Smooth muscle cell of the brain vasculature (primary cell): ENCODE measurements at regions not wholly inside any gene's neighbourhood (a gene's known extent, or its start where the extent isn't known, plus 50 kb on each side); places are given as distances from the start of the nearest gene placed in this dataset.

Experiments used
- DNase-seq: peaks from one replicate; pipeline ENCODE4 v3.0.0-alpha.2; 2012; ENCODE audit warnings: low read depth, low spot score

DNA sequence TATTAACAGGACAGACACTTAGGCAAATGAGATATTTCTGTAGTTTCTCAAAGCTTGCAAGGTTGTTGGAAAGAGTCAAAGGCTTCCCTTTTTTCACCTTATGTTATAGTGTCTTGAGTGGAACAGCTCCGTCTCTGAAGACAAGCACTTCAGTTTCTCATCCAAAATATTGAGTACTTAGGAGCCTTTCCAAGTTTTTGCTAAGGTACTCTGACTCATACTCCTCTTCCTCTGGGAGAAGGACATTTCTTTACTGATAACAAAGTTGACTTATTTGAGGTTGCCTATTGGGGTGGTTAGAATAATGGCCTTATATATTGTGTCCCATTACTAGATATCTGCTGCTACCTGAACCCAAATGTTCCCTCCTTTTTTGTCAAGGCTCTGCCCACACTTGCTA lies 869.6 kb downstream of the MAT2B start:
- DNase-seq, result no peak

DNA sequence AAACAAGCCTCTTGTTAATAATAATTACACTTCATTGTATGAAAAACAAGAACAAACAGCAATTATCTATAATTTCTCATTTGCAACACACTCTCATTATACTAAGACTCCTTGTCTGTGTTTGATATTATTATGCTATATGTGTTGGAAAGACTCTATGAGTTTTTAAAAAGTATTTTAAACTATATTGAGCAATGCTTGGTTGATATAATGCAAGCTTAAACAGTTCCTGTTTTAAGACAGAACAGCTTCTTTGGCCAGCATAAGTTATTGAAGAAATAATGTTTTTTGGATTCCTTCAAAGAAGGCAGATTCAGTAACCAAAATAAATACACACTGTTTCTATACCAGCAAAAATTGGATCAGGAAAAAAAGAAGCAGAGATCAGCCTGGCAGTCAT lies 871.4 kb downstream of the MAT2B start:
- no peak for DNase-seq

- no peak for DNase-seq
Observed at GRCh38 chr5:164377746-164378145, 872.3 kb downstream of the MAT2B start.

- no peak for DNase-seq
Observed at GRCh38 chr5:164383662-164384061, 878.2 kb downstream of the MAT2B start.

DNA sequence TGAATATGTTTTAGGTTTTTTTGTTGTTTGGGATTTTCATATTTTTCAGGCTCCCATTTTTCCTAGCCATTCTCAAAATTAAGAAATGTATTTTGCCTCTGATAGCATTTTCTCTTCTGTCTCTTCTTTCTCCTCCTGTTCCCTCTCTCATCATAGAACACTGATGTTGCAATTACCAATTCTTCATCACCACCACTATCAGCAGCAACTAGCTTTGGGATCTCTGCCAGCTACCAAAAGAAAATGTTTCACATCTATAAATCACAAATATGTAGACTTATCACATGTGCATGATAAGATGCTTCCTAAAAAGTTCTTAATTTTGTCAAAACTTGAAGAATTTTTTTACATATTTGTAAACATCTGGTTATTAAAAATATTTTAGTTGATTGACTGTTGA lies 887.1 kb downstream of the MAT2B start:
- DNase-seq, result no peak

DNA sequence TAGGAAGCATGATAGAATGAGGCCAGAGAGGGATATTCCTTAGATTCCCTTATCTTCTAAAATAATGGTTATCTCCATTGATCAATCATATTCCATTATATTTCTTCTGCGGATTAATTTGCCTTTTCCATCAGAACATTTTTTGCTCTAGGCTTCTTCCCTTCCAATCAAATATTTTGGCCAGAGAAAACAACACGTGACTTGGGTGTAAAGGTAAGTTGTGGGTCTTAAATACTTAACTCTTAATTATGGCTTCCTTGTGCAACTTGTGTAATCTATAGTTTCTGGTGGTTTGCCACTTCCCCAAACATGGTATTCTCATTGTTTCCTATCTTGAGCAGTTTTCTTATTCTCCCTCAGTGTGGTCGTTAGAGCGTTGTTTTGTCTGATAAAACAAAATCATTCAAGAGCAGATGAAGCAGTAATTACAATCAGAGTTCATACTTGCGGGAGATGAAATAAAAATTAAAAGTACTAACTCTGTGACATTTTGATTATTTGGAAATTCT lies 889.3 kb downstream of the MAT2B start:
- no peak for DNase-seq

- no peak for DNase-seq
Observed at GRCh38 chr5:164412531-164412930, 907.1 kb downstream of the MAT2B start.

DNA sequence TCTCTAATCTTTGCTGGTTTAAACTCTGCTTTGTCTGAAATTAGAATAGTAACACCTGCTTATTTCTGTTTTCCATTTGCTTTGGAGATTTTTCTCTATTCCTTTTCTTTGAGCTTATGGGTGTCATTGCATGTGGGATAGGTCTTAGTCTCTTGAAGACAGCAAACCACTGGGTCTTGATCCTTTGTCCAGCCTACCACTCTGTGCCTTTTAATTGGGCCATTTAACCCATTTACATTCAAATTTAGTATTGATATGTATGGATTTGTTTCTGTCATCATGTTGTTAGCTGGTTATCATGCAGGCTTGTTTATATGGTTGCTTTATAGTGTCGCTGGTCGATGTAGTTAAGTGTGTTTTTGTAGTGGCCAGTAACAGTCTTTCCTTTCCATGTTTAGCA lies 914.7 kb downstream of the MAT2B start:
- no peak for DNase-seq

GRCh38 chr5:164422400-164422799 lies 917.0 kb downstream of the MAT2B start:
- DNase-seq, result no peak

GRCh38 chr5:164431634-164432304 lies 926.4 kb downstream of the MAT2B start:
- no peak for DNase-seq

DNA sequence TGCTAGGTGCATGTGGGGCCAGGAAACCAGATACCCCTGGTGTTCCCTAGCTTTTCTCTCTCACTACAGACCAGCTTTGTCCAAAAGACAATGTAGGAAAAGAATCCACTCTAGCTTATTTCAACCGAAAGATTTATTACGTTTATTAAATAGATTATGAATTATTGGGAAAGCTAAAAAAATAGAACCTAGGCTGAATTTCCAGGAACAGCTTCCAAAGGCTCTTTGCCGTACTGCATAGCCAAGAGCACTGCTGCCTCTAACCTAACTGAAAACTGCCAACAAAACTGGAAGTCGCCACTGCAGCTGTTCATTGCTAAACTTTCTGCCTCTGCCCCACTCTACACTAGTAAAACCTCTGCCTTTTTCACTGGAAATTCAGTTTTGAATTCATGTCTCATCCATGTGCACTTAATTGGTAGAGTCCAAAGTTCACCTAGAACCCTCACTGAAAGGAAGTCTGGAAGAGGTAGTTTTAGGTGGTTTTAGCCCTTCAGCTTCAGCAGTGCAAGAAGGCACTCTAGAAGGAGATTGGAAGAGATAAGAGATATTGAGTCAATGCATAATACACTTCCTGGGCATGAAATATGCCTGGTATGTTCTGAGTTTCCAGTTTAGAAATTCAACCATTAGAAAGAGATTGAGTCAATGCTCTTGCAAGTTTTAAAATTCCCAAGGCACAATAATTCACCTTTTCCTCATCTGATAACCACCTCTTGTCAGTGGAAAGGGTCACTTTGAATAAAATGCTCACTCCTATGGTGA lies 927.9 kb downstream of the MAT2B start:
- no peak for DNase-seq

DNA sequence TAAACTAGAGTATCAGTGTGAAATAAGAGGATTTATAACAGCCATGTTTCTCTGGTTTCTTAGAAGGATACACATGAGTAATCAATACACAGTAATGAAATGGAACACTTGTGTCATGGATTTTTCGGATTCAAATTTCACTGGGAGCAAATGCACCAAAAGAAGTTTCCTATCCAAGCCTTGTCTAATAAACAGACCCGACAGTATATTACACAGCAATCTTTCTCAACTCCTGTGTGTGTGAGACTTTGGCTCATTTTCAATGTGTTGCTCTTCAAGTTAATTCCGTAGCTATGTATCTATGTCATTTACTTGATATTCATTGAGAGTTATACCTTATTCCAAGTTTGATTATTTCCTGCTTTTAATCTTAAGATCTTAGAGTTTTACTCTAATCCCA lies 930.2 kb downstream of the MAT2B start:
- DNase-seq, result no peak

DNA sequence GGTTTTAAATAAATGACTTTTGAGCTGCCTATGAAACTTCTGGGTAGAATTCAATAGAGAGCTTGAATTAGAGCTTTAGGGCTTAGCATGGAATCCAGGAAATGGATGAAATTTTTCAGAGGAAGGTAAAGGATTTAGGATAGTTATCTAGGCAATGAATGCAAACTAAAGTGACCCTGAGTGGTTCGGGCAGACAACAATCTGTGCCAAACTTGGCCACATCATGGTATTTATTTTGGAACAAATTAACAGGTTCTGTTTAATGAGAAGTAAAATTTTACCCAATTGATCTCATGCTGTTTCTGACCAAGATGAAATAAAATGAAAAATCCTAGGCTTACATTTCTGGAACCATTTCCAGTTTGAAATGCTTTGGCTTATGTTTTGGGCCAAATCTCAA lies 934.4 kb downstream of the MAT2B start:
- DNase-seq, result no peak

DNA sequence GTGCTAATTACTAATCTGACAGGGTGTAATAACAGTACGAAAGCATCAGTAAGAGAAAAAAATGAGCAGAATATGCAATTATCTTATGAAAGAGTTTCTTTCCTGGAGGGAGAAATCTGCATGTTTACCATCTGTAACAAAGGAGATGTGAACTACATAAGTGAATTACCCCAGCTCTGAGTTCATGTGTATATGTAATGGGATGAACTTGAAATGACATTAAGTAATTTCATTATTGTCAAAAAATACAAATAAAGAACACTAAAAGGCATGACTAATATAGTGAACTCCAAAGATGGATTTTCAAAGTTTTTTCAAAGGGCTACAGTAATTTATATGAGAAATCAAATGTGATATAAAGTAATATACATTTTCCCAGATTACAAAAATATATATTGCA lies 944.0 kb downstream of the MAT2B start:
- DNase-seq, result no peak

DNA sequence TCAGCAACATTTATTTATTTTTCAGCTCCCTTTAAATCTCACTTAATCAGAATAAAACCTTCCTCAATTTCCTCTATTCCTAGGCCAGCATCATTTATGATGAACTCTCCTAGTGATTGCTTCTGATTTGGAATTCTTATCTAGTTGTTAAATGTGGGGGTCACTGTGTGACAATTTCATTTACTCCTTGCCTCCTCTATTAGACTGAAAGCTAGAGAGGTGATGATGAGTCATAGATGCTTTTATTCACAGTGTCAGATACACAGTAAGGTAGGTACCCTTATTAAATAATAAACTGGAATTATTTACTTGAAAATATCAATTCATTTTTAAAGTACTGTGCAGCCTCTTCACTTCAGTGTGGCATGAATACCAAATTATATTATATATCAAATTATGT lies 960.6 kb downstream of the MAT2B start:
- DNase-seq, result no peak

GRCh38 chr5:164470312-164470711 lies 964.9 kb downstream of the MAT2B start:
- DNase-seq, result no peak

- DNase-seq, result no peak
Observed at GRCh38 chr5:164472165-164472564, 966.7 kb downstream of the MAT2B start.

GRCh38 chr5:164475339-164475977 lies 970.0 kb downstream of the MAT2B start:
- DNase-seq, result no peak

DNA sequence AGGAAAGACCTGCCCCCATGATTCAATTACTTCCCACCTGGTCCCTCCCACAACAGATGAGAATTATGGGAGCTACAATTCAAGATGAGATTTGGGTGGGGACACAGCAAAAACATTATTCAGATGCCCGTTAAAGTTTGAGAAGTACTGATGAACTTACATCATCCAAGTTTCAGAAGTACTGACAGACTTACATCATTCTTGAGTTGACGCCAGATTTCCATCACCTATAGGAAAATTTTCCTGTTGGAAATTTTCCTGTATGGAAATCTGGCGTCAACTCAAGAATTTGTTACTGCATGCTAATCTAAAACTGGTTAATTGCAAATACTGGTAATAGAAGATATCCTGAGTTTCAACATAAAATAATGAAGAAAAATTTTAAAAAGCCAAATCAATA lies 975.9 kb downstream of the MAT2B start:
- DNase-seq, result no peak

- no peak for DNase-seq
Observed at GRCh38 chr5:164482351-164482750, 976.9 kb downstream of the MAT2B start.

- no peak for DNase-seq
Observed at GRCh38 chr5:164484948-164485347, 979.5 kb downstream of the MAT2B start.

DNA sequence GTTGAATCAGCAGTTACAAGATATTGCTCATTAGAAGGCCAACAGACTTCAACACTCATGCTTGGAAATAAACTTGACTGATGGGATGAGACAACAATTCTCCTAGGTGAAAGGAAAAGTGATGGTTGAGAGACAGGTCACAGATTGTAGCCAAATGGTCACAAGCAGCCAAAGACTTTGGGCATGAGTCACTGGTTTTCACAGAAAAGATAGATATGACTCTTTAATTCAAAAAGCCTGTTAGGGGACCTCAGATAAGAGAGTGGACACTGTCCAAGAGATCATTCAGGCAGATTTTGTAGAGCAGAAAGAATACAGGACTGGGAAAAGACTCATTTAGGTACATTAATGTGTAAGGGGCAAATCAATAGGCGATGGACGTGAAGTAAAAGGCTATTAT lies 982.5 kb downstream of the MAT2B start:
- DNase-seq, result no peak
